ENCODE measurements at regions not wholly inside any gene's neighbourhood (a gene's known extent, or its start where the extent isn't known, plus 50 kb on each side); places are given as distances from the start of the nearest gene placed in this dataset.
A peak's percentile ranks its signal among the peaks of the same experiment; 100 is the strongest.

DNA sequence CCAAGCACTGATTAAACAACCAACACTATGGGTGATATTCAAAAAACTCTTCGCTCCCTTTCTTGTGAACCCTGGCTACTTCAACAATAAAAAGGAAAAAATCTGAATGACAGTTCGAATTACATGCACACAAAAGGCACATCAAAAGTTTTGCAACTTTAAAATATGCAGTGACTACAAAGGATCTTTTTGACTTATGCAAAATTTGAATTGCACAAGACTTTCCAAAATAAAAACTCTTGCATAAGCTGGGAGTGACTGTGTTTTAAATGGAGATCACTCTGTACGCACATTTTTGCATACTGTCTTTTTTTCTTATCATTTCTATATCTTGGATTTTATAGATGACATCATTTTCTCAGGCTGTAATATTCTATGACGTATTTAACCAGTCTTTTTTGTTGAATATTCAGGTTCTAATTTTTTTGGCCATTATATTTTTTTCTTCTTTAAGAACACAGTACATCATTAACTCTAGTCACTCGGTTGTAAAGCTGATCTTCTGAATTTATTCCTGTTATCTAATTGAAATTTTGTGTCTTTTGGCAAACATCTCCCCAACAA lies 667.6 kb upstream of the TBX3 start:
- no peak for DNase-seq

DNA sequence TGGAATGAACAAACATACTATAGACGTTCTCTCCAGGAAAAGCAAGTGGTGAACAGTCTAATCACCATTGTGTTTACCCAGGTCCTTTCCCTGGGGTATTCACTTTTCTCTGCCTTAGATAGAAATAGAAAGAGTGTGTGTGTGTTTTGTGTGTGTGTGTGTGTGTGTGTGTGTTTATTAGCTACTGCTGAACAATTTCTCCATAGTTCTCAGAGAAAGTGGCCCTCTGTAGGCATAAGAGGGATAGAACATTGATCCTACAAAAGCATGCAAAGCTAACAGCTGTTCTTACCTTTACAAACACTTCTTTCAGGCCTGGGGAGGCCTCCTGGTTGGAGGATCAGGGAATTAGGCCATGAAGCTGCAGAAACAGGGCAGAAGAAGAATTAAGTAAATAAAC lies 665.7 kb upstream of the TBX3 start:
- DNase-seq, result no peak

GRCh38 chr12:115348301-115348700 lies 664.3 kb upstream of the TBX3 start:
- DNase-seq, result no peak

DNA sequence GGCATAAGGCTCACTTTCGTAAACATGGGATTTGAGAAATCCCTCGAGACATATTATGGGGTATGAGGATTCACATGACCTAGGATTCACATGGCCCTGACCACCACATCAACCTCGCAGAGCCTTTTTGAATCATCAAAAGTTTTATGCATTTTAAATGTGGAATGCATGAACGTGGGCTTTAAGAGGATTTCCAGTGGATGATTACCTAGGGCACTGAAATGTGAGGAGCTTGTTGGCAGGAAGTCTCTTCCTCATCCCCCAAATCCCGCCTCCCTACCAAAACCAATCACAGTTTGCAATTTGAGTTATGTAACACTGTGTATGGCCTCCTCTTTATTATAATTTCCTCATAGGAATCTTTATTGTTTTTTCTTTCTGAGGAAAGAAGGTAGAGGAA lies 659.6 kb upstream of the TBX3 start:
- DNase-seq, result no peak

DNA sequence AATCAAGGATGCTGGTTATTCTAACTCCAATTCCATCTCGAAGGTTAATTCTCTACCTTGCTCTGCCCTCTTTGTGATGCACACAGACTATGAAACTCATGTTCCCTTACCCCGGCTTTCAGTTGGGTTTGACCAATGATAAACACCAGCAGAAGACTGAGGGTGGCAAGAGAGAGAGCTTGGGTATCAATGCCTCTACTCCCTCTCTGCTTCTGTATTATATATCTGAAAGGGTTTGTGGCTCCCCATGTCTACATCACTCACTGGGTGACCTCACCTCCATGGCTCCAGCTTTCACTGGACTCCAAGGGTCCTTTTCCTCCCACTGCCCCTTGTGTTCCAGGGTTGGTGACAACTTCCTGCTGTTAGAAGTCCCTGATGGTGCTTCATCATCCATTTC lies 659.0 kb upstream of the TBX3 start:
- DNase-seq, result no peak

- peak in 1 of 2 experiments; percentile 3 for DNase-seq
These were observed 657.5 kb upstream of the TBX3 start for GRCh38 chr12:115341442-115341841.

DNA sequence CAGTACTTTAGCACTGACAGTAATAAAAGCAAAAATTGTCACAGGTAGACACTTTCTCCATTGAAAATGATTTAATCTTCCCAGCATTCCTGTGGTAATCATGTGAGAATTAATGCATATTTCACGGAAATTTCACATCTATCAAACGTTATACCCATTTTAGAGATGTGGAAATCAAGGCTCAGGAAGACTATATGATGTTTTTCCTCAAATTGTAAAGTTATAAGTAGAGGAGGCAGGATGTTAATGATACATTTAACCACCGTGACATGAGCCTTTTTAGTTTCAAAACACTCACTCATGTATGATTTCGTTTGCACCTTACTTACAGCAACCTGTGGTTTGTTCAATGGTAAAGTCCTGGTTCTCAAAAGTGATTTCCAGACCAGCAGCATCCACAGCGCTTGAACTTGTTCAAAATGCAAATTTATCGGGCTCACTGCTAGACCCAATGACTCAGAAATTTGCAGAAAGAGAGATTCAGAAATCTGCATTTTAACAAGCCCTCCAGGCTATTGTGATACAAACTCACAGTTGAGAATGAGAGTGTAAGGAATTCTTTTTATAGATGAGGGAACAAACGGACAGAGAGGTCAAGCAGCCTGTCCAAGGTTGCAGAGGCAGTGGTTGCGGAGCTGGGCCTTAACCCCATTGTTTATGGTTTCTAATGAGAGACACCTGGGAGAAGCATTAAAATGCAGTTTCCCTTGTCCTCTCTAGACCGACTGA lies 654.8 kb upstream of the TBX3 start:
- no peak for DNase-seq

DNA sequence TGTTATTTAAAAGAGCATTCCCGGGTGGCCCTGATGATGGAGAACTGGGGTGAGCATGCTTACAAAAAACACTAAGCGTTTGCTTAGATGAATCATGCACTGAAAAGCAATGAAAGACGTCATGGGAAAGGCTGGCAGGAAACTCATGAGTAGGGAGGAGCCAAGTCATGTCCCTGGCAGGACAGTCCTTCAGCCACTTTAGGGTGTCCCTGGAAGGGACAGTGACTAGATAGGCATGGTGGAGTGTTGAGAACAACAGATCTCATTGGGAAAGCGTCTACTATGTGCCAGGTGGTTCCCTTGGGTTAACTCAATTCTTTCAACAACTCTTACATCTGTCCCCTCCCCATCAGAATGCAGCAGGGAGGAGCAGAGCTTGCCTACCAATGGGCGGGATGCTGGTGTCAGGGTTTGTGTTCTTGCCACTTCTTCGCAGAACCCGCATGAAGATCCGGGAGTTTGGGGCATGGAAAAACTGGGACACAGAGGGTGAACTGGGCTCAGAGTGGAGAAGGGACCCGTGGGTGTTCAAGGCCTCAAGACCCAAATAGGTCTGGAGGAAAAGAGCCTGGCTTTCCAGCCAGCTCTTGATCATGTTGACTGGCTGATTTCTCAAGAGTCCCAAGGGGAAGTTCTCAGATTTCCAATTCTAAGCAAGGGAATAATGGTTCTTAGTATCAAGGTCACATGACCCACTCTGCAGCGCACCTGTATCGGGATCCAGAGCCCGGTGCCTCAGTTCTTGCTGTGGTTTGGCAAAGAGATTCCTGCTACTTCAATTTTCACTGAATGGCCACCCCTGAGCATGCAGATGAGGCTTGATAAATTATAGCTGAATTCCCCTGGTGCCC lies 653.9 kb upstream of the TBX3 start:
- DNase-seq, result no peak

GRCh38 chr12:115336506-115336905 lies 652.5 kb upstream of the TBX3 start:
- DNase-seq, result no peak

GRCh38 chr12:115335594-115335993 lies 651.6 kb upstream of the TBX3 start:
- no peak for DNase-seq

GRCh38 chr12:115335048-115335447 lies 651.1 kb upstream of the TBX3 start:
- DNase-seq, result no peak

GRCh38 chr12:115332945-115333344 lies 649.0 kb upstream of the TBX3 start:
- no peak for DNase-seq

DNA sequence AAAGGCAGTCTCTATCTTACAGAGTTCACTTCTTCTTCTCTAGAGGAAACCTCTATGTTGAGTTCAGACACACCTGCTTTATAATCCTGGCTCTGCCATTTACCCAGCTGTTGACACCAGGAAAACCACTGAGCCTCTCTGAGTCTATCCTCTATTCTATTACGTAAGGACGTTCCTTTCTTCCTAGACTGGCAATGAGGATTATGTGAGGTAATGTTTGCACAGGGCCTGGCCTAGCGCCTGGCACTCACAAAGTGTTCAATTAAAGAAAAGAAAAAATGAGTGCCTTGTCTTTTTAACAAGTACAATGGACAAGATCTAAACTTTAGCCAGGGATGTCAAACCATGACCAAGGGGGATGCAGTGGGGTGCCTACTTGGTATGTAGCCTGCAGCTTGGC lies 641.9 kb upstream of the TBX3 start:
- DNase-seq, result no peak

GRCh38 chr12:115324949-115325593 lies 641.1 kb upstream of the TBX3 start:
- DNase-seq, result no peak

GRCh38 chr12:115323223-115323905 lies 639.4 kb upstream of the TBX3 start:
- DNase-seq, result no peak

DNA sequence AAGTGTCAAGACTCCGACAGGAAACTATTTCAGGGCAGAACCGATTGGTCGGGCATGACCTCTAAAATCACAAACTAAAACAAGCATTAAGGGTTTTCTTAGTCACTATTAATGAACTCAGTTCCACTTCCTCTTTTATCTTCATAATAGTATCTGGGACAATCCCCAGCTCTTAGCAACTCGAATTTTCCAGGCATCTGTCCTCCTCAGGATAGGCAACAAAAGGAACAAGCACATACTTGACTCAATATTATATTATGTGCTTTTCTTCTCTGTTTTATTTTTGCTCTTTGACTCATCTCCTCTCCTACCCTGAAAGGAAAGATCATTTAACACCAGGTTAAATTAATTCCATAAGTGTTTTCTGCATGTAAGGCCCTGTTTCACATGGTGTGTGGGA lies 638.3 kb upstream of the TBX3 start:
- no peak for DNase-seq

- DNase-seq, result no peak
These were observed 637.0 kb upstream of the TBX3 start for GRCh38 chr12:115320967-115321366.

GRCh38 chr12:115320451-115320850 lies 636.5 kb upstream of the TBX3 start:
- no peak for DNase-seq

DNA sequence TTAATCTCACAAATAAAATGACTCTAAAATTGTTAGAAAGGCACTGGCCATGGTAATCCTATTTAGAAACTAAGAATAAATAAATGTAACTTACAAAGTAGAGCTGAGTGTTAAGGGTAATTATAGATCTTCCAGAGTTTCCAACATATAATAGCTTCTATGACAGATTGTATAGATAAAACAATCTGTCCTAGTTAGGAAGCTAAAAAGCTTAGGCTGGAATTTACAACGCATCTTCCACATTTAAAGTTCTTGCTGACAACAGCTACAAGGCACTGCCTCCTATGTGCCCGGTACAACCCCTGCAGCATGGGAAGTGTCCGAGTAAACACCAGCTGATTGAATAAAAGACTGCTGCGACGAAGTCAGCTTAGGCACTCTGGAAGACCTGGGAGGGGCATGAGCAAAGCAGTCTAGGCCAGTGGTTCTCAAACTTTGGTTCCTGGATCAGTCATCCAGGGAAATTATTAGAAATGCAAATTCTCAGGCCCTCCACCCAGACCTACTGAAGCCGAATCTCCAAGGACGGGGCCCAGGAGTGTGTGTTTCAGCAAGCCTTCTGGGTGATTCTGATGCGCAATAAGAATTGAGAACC lies 635.6 kb upstream of the TBX3 start:
- no peak for DNase-seq

GRCh38 chr12:115313929-115314328 lies 630.0 kb upstream of the TBX3 start:
- DNase-seq, result no peak

GRCh38 chr12:115312901-115313300 lies 628.9 kb upstream of the TBX3 start:
- no peak for DNase-seq

- no peak for DNase-seq
These were observed 627.9 kb upstream of the TBX3 start for GRCh38 chr12:115311875-115312274.

GRCh38 chr12:115308918-115309317 lies 624.9 kb upstream of the TBX3 start:
- DNase-seq, result no peak
